Thyroid gland (tissue), 4 donors: ENCODE measurements at regions not wholly inside any gene's neighbourhood (a gene's known extent, or its start where the extent isn't known, plus 50 kb on each side); places are given as distances from the start of the nearest gene placed in this dataset.
"Not testable (repeated sequence)": the region's sequence is repeated elsewhere in the genome, so short reads cannot be mapped to it uniquely, and the experiment has no call there.

Experiments
- DNase-seq, 2 donors: peaks; one replicate each; pipeline ENCODE4 v3.0.0-alpha.2; 2019
- H3K27ac ChIP-seq, 3 donors: fragments of 200-600 bp; sonication (generic); 1 replicate in 2 of 3; 2 replicates in 1 of 3; pipeline ENCODE4 v1.5.1; 2016 to 2019; ENCODE audit warnings: mild to moderate bottlenecking in 1 of 3, moderate library complexity in 1 of 3
- H3K27me3 ChIP-seq: fragments of 200-600 bp; sonication (generic); one replicate; pipeline ENCODE4 v1.5.1; 2019
- H3K36me3 ChIP-seq, 2 donors: fragments of 200-600 bp; sonication (generic); one replicate each; pipeline ENCODE4 v1.5.1; 2016 to 2019
- H3K4me1 ChIP-seq, 2 donors: fragments of 200-600 bp; sonication (generic); one replicate each; pipeline ENCODE4 v1.5.1; 2017 to 2019
- H3K4me3 ChIP-seq, 3 donors: fragments of 200-600 bp; sonication (generic); replicated peaks in 1 of 3; 1 replicate in 2 of 3; 2 replicates in 1 of 3; pipeline ENCODE4 v1.5.1; 2016; ENCODE audit warnings: mild to moderate bottlenecking in 1 of 3
- H3K9me3 ChIP-seq: fragments of 200-600 bp; sonication (generic); one replicate; pipeline ENCODE4 v1.5.1; 2017
- POLR2A ChIP-seq, 2 donors: fragments of 450-650 bp; IDR thresholded peaks; one replicate each; pipeline ENCODE4 v1.6.1; 2017; ENCODE audit warnings: antibody characterized with exemption in 2 of 2, mild to moderate bottlenecking in 2 of 2, moderate library complexity in 1 of 2
- WGBS, 2 donors: methylation state at CpG; one replicate each; pipeline ENCODE4 v1.1.5; 2017; 5-methylcytosine and 5-hydroxymethylcytosine counted together
- intact Hi-C: fragments of 100-400 bp; cut with DNase I; formaldehyde crosslinking; loops from one replicate; pipeline ENCODE4 v1.15.1; 2023
- TF ChIP-seq, protein P1 (sequence below), 6 experiments: fragments of 200-600 bp in 3 of 6; fragments of 450-650 bp in 3 of 6; sonication (generic) in 3 of 6; IDR thresholded peaks; one replicate each; pipeline ENCODE4 v1.5.1; 2016 to 2019; ENCODE audit warnings: antibody characterized with exemption in 6 of 6, mild to moderate bottlenecking in 2 of 6, inconsistent platforms in 1 of 6, moderate library complexity in 1 of 6

DNA sequence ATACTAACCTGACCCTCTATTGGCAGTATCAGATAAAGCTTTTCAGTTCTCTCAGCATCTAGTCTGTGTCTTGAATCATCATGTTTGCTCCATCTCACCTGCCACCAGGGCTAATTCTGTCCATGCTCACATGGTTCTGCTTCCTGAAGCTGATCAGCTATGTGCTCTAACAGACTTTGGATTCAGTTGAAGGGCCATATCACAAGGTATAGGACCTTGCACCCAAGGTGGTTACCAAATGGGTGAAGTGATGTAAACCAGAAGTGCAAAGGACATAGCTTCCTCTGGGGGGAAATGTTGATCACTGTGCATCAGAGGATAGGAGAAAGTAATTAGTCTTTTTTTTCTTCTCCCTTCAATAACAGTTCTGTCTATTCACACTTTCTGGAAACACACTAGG lies 417.0 kb upstream of the ANO5 start:
- TF ChIP-seq, protein P1, sequence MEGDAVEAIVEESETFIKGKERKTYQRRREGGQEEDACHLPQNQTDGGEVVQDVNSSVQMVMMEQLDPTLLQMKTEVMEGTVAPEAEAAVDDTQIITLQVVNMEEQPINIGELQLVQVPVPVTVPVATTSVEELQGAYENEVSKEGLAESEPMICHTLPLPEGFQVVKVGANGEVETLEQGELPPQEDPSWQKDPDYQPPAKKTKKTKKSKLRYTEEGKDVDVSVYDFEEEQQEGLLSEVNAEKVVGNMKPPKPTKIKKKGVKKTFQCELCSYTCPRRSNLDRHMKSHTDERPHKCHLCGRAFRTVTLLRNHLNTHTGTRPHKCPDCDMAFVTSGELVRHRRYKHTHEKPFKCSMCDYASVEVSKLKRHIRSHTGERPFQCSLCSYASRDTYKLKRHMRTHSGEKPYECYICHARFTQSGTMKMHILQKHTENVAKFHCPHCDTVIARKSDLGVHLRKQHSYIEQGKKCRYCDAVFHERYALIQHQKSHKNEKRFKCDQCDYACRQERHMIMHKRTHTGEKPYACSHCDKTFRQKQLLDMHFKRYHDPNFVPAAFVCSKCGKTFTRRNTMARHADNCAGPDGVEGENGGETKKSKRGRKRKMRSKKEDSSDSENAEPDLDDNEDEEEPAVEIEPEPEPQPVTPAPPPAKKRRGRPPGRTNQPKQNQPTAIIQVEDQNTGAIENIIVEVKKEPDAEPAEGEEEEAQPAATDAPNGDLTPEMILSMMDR (IDR thresholded peaks at IDR 0.05): no peak
- no peak for TF ChIP-seq POLR2A (IDR thresholded peaks at IDR 0.05)
- H3K36me3 ChIP-seq: no peaks in the 10 kb centered on the region
- no peak overlapping the region for H3K27ac ChIP-seq
- no peaks in the 10 kb centered on the region for H3K4me1 ChIP-seq
- H3K27me3 ChIP-seq: no peaks in the 10 kb centered on the region
- no peak overlapping the region for H3K4me3 ChIP-seq
- H3K9me3 ChIP-seq: no peaks in the 10 kb centered on the region
- no peak for DNase-seq
- intact Hi-C loops: no loop called here

DNA sequence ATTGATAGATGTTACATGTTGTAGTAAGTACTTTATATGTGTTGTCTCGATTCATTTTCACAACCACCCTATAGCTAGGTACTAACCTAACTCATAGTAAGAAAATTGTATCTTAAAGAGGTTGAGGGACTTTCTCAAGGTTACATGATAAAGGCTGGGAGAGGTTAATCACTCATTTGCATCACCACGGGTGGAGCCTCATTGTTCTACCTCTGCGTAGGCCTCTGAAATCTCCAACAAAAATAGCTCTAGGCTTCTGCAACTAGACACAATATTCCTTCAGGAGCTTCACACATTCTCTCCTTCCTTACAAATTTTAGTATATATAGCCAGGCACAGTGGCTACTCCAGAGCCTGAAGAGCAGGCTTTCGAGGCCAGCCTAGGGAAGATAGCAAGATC lies 408.9 kb upstream of the ANO5 start:
- no peak for TF ChIP-seq POLR2A (IDR thresholded peaks at IDR 0.05)
- TF ChIP-seq, protein P1 (IDR thresholded peaks at IDR 0.05): no peak
- intact Hi-C loops: no loop called here
- no peaks in the 10 kb centered on the region for H3K4me1 ChIP-seq
- H3K36me3 ChIP-seq: no peaks in the 10 kb centered on the region
- H3K9me3 ChIP-seq: no peaks in the 10 kb centered on the region
- H3K27me3 ChIP-seq: no peaks in the 10 kb centered on the region
- no peak overlapping the region for H3K4me3 ChIP-seq
- 76 to 83% methylated on average over 4 of the region's 4 CpGs for WGBS, 2 donors
- H3K27ac ChIP-seq: no peak overlapping the region
- no peak for DNase-seq

DNA sequence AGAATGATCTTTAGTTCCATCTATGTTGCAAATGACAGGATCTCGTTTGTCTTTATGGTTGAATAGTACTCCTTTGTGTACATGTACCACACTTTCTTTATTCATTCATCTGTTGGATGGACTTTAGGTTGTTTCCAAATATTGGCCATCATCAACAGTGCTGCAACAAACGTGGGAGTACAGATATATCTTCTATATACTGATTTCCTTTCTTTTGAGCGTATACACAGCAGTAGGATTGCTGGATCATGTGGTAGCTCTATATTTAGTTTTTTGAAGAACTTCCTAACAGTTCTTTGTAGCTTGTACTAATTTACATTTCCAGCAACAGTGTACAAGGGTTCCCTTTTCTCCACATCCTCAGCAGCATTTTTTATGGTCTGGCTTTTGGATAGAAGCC lies 407.5 kb upstream of the ANO5 start:
- intact Hi-C loops: no loop called here
- Histone ChIP-seq H3K4me1 (no peaks in the 10 kb centered on the region), H3K27me3 (no peaks in the 10 kb centered on the region), H3K27ac (no peak overlapping the region), H3K36me3 (no peaks in the 10 kb centered on the region), H3K9me3 (no peaks in the 10 kb centered on the region), H3K4me3 (no peak overlapping the region)
- DNase-seq: no peak
- no peak for TF ChIP-seq POLR2A (IDR thresholded peaks at IDR 0.05)
- TF ChIP-seq, protein P1 (IDR thresholded peaks at IDR 0.05): no peak
- 77 to 79% methylated on average over 3 of the region's 3 CpGs for WGBS, 2 donors

DNA sequence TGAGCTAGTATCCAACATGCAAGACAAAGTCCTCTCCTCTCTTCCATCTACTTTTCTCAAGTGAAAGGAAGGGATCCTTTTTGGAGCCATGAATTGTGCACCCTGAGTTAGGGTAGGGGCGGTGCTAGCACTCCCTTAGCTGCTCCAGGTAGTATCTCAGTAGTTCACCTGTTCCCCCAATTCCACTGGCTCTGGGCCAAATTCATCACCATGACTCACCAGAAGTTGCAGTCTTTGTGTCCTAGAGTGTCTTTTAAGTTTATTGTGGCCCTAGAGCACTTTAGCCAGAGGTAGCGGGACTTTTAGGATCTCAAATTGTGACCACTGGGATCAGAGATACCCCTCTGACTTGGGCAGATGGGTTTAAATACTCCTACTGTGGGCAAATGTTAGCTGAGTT lies 398.6 kb upstream of the ANO5 start:
- intact Hi-C loops: no loop called here
- Histone ChIP-seq H3K4me3 (no peak overlapping the region), H3K9me3 (no peaks in the 10 kb centered on the region), H3K4me1 (no peaks in the 10 kb centered on the region), H3K36me3 (no peaks in the 10 kb centered on the region), H3K27ac (no peak overlapping the region), H3K27me3 (no peaks in the 10 kb centered on the region)
- no peak for DNase-seq
- WGBS, 2 donors: 92 to 94% methylated on average over 2 of the region's 2 CpGs
- TF ChIP-seq POLR2A (IDR thresholded peaks at IDR 0.05): no peak
- TF ChIP-seq, protein P1 (IDR thresholded peaks at IDR 0.05): no peak

DNA sequence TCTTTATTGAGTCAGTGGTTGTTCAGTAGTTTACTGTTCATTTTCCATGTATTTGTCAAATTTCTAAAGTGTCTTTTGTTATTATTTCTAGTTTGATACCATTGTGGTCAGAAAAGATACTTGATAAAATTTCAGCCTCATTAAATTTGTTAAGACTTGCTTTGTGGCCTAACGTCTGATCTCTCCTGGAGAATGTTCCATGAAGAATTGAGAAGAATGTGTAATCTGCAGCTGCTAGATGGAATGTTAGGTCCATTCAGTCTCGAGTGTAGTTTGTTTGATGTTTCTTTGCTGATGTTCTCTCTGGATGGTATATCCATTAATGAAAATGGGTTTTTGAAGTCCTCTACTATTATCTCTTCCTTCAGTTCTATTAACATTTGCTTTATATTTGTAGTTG lies 394.7 kb upstream of the ANO5 start:
- Histone ChIP-seq H3K4me3 (no peak overlapping the region), H3K36me3 (no peaks in the 10 kb centered on the region), H3K4me1 (no peaks in the 10 kb centered on the region), H3K27me3 (no peaks in the 10 kb centered on the region), H3K9me3 (no peaks in the 10 kb centered on the region), H3K27ac (no peak overlapping the region)
- 68 to 84% methylated on average over 2 of the region's 2 CpGs for WGBS, 2 donors
- DNase-seq: no peak
- intact Hi-C loops: no loop called here
- TF ChIP-seq, protein P1 (IDR thresholded peaks at IDR 0.05): no peak
- TF ChIP-seq POLR2A (IDR thresholded peaks at IDR 0.05): no peak

DNA sequence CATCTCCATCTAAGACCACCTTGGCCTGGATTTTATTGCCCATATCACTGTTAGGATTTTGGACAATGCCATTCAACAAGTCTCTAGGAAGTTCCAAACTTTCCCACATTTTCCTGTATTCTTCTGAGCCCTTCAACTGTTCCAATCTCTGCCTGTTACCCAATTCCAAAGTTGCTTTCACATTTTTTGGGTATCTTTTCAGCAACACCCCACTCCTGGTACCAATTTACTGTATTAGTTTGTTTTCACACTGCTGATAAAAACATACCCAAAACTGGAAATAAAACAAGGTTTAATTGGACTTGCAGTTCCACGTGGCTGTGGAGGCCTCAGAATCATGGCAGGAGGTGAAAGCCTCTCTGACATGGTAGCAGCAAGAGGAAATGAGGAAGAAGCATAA lies 388.4 kb upstream of the ANO5 start:
- H3K9me3 ChIP-seq, intact Hi-C loops: not testable (repeated sequence)
- WGBS, 2 donors: 72 to 81% methylated on average over 1 of the region's 1 CpG

More for the DNA sequence above, 388.4 kb upstream of the ANO5 start:
- not testable (repeated sequence) for H3K36me3 ChIP-seq, H3K27ac ChIP-seq, H3K27me3 ChIP-seq, H3K4me3 ChIP-seq, DNase-seq, H3K4me1 ChIP-seq
